Testis (tissue), 2 donors: ENCODE measurements at regions not wholly inside any gene's neighbourhood (a gene's known extent, or its start where the extent isn't known, plus 50 kb on each side); places are given as distances from the start of the nearest gene placed in this dataset.

Source experiments
- DNase-seq: peaks from one replicate; pipeline ENCODE4 v3.0.0-alpha.2; 2019
- H3K27ac ChIP-seq, 2 donors: fragments of 200-600 bp; sonication (generic); one replicate each; pipeline ENCODE4 v1.5.1; 2019
- H3K27me3 ChIP-seq: fragments of 200-600 bp; sonication (generic); one replicate; pipeline ENCODE4 v1.5.1; 2019
- H3K36me3 ChIP-seq: fragments of 200-600 bp; sonication (generic); one replicate; pipeline ENCODE4 v1.5.1; 2017; ENCODE audit warnings: low read depth; ENCODE audit errors: missing control alignments
- H3K4me1 ChIP-seq: fragments of 200-600 bp; sonication (generic); one replicate; pipeline ENCODE4 v1.5.1; 2019
- H3K4me3 ChIP-seq, 2 donors: fragments of 200-600 bp; sonication (generic); one replicate each; pipeline ENCODE4 v1.5.1; 2017 to 2019
- H3K9me3 ChIP-seq: fragments of 200-600 bp; sonication (generic); one replicate; pipeline ENCODE4 v1.5.1; 2017
- POLR2A ChIP-seq: fragments of 450-650 bp; IDR thresholded peaks from one replicate; pipeline ENCODE4 v1.6.1; 2017; ENCODE audit warnings: antibody characterized with exemption, mild to moderate bottlenecking, moderate library complexity
- WGBS, 2 donors: methylation state at CpG; one replicate each; pipeline ENCODE4 v1.1.5; 2018; 5-methylcytosine and 5-hydroxymethylcytosine counted together
- intact Hi-C: fragments of 100-400 bp; cut with DNase I; formaldehyde crosslinking; loops from one replicate; pipeline ENCODE4 v1.15.1; 2023; ENCODE audit warnings: low total_unique reads
- TF ChIP-seq, protein P1 (sequence below), 3 experiments: fragments of 450-650 bp in 2 of 3; fragments of 200-600 bp in 1 of 3; sonication (generic) in 1 of 3; IDR thresholded peaks; one replicate each; pipeline ENCODE4 v1.5.1; 2016 to 2019; ENCODE audit warnings: antibody characterized with exemption in 3 of 3, mild to moderate bottlenecking in 2 of 3, moderate library complexity in 1 of 3

DNA sequence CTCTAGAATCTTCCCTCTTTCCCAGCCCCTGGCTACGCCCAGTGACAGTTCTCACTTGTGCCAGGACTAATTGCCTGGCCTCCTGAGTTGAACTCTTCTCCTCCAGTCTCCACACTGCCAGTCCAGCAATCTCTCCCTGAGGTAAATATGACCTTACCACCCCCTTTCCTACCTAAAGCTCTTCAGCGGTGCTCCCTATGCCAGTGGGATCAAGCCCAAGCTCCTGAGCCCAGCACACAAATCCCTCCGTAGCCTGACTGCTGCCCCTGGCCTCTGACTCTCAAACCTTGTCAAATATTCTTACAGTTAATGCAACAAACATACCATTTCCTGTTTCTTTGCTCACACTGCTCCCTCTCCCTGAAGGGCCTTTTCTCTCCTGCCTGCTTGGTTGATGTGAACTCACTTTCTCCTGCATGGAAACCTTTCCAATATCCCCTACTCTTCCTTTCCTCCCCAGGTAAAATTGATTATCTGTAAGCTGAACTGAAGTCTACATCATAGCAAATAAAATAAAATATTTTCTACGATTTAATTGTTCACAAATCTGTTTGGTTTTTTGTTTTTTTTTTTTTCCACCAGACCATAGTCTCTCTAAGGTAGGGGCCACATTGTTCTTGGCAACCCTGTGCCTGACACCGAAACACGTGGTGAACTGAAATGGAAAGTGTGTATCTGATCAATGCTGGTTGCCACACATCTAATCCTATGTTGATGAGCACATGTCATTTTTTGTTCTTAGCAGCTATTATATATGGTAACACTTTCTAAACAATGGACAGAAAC, 147.5 kb downstream of the SLC38A6 start:
- 82% methylated on average over 6 of the region's 6 CpGs for WGBS, 2 donors
- Histone ChIP-seq H3K4me1 (peaks cover 9% of the 10 kb centered on the region), H3K27me3 (no peaks in the 10 kb centered on the region), H3K36me3 (no peaks in the 10 kb centered on the region), H3K4me3 (no peak overlapping the region), H3K27ac (no peak overlapping the region), H3K9me3 (no peaks in the 10 kb centered on the region)
- intact Hi-C loops, result no loop called here
- no peak for DNase-seq
- TF ChIP-seq POLR2A, result no peak
- TF ChIP-seq, protein P1, sequence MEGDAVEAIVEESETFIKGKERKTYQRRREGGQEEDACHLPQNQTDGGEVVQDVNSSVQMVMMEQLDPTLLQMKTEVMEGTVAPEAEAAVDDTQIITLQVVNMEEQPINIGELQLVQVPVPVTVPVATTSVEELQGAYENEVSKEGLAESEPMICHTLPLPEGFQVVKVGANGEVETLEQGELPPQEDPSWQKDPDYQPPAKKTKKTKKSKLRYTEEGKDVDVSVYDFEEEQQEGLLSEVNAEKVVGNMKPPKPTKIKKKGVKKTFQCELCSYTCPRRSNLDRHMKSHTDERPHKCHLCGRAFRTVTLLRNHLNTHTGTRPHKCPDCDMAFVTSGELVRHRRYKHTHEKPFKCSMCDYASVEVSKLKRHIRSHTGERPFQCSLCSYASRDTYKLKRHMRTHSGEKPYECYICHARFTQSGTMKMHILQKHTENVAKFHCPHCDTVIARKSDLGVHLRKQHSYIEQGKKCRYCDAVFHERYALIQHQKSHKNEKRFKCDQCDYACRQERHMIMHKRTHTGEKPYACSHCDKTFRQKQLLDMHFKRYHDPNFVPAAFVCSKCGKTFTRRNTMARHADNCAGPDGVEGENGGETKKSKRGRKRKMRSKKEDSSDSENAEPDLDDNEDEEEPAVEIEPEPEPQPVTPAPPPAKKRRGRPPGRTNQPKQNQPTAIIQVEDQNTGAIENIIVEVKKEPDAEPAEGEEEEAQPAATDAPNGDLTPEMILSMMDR (IDR thresholded peaks at IDR 0.05), result no peak

DNA sequence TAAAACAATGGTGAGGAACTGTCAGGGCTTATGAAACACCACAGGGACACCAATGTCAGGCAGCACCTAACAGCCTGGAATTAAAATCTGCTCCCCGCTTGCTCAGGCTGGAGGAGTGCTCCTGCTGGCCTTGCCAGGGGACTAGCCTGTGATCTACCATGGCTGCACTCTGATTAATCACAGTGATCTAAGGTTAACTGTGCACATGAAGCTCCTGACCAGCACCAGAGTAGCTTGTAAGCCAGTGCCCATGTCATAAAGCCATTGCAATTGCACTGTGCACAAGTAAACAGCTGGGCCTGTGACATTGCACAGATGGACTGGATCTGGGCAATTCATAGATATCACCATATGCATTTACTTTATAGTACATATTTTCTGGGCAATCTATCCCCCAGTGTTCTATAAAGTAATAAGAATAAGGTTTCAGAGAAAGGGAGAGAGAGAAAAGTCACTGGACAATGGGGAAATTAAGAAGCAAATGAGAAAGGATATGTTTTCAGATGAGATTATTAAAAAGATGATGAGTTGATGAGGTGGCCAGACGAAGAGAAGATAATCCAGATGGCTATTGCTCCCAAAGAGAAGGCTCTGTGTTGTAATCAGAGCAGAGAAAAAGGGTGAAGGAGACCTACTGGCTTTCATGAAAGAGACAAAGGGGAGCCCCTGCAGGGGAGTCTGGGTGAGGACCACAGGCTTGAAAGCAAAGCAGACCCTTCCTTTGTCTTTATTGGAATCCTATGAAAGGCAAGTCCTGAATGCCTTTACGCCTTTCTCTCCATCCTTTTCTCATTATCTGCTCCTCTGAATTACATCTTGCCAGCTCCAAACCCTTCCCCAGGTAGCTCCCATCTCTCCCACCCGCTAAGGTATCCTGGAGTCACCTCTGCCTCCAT, 145.8 kb downstream of the SLC38A6 start:
- H3K9me3 ChIP-seq, result no peaks in the 10 kb centered on the region
- no peaks in the 10 kb centered on the region for H3K36me3 ChIP-seq
- intact Hi-C loops, result no loop called here
- H3K27ac ChIP-seq, result no peak overlapping the region
- DNase-seq, result no peak
- H3K27me3 ChIP-seq, result no peaks in the 10 kb centered on the region
- no peak overlapping the region for H3K4me3 ChIP-seq
- peaks cover 9% of the 10 kb centered on the region for H3K4me1 ChIP-seq
- TF ChIP-seq POLR2A, result no peak
- 85 to 94% methylated on average over 4 of the region's 4 CpGs for WGBS, 2 donors

DNA sequence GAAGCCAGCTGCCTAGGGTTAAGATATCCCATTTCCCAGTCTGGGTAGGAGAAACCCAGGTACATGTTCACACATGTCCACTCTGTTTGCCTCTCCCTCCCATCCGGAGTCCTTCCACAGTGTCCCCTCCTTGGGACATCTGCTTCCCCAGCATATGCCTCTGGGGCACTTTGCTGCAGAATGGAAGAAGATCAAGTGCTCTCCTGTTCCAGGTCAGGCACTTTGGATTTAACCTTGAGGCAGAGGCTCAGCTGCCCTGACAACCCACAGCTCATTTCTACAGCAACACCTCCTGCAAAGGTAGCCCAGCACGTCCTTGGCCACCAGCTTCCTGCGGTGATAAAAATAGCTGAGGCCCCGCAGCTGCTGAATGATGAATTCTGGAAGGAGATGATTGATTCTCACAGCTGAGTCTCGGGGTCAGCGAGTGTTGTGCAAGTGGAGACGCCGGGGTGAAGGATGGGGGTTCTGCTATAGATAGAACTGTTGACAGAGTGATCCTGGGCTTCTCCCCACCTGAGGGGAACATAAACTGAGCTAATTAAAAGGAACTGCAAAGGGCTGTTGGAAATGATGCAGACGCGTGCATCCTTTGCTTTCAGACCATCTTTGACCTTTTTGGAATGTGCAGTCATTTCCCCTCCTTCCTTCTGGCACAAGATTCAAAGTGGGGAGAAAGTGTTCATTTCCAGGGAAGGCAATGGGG, 145.0 kb downstream of the SLC38A6 start:
- Histone ChIP-seq H3K4me1 (peaks cover 9% of the 10 kb centered on the region), H3K4me3 (no peak overlapping the region), H3K9me3 (no peaks in the 10 kb centered on the region), H3K27ac (peak overlapping the region; percentile 15 to 78), H3K36me3 (no peaks in the 10 kb centered on the region), H3K27me3 (no peaks in the 10 kb centered on the region)
- 29 to 33% methylated on average over 10 of the region's 10 CpGs for WGBS, 2 donors
- DNase-seq, result no peak
- no peak for TF ChIP-seq POLR2A
- TF ChIP-seq, protein P1 (IDR thresholded peaks at IDR 0.05), result no peak
- intact Hi-C loops, result no loop called here

DNA sequence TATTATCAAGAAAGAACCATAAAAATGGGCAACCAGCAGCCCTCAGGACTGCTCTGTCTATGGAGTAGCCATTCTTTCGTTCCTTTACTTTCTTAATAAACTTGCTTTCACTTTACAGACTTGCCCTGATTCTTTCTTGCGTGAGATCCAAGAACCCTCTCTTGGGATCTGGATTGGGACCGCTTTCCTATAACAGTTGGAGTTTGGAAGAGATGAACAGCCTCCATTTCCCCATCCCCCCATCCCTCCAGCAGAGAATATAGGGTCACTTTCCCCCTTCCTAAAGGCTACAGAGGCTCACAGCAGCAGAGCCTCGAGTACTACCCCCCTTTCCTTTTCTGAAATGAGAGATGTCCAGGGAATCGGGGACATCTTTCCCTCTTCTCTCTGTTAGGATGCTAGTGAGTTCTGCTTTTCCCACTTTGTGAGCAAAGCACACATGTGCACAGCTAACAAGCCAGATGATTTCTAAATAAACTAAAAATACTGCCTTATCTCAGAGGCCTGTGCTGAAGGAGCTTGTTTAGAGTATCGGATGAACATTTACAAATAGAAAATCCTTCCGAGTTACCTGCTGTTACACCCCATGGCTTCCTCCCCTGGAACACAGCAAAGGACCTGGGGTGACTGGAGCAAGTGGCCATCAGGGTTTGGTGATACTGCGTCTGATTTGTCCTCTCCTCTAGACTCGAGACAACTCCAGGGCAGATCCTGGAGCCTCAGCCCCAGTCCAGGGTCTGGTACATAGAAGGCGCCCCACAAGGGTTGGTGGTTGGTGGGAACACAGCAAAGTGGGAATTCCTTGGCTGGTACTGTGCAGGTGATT, 144.2 kb downstream of the SLC38A6 start:
- Histone ChIP-seq H3K4me3 (no peak overlapping the region), H3K27ac (peak overlapping the region; percentile 15 to 78)
- 62 to 72% methylated on average over 10 of the region's 10 CpGs for WGBS, 2 donors

More for the DNA sequence above, 144.2 kb downstream of the SLC38A6 start:
- no peaks in the 10 kb centered on the region for H3K27me3 ChIP-seq
- no peaks in the 10 kb centered on the region for H3K36me3 ChIP-seq
- peaks cover 9% of the 10 kb centered on the region for H3K4me1 ChIP-seq
- TF ChIP-seq, protein P1 (IDR thresholded peaks at IDR 0.05), result no peak
- no peak for TF ChIP-seq POLR2A
- intact Hi-C loops, result no loop called here
- DNase-seq, result peak; percentile 35
- no peaks in the 10 kb centered on the region for H3K9me3 ChIP-seq
